ENCODE measurements at regions not wholly inside any gene's neighbourhood (a gene's known extent, or its start where the extent isn't known, plus 50 kb on each side); places are given as distances from the start of the nearest gene placed in this dataset.

GRCh38 chr9:14441115-14441514, 127.2 kb upstream of the NFIB start:
- Histone ChIP-seq H3K4me2 (no peak overlapping the region), H3K36me3 (ENCODE audit: insufficient read depth) (no peaks in the 10 kb centered on the region)

GRCh38 chr9:14440062-14440461, 126.1 kb upstream of the NFIB start:
- no peaks in the 10 kb centered on the region for H3K79me2 ChIP-seq (ENCODE audit: insufficient read depth, low read depth)
- H3K4me2 ChIP-seq, result no peak overlapping the region
- H3K27me3 ChIP-seq (ENCODE audit: insufficient read depth, low read depth), result no peaks in the 10 kb centered on the region
- TF ChIP-seq CTCF (conservative IDR thresholded peaks at IDR 0.05; ENCODE audit: low read depth, low read length), result no peak
- no peak overlapping the region for H2AFZ ChIP-seq (ENCODE audit: low read depth)
- no peaks in the 10 kb centered on the region for H3K36me3 ChIP-seq (ENCODE audit: insufficient read depth)
- H3K4me3 ChIP-seq (IDR thresholded peaks at IDR 0.05; ENCODE audit: insufficient read depth, low read depth, low read length), result no peak overlapping the region
- no peaks in the 10 kb centered on the region for H3K4me1 ChIP-seq (ENCODE audit: low read depth, poor library complexity, severe bottlenecking)
- H4K20me1 ChIP-seq (ENCODE audit: insufficient read depth), result no peaks in the 10 kb centered on the region
- H3K9ac ChIP-seq, result no peak overlapping the region
- H3K27ac ChIP-seq, result no peak overlapping the region

More at GRCh38 chr9:14441115-14441514, 127.2 kb upstream of the NFIB start:
- Histone ChIP-seq H3K27ac (no peak overlapping the region), H3K4me3 (IDR thresholded peaks at IDR 0.05; ENCODE audit: insufficient read depth, low read depth, low read length) (no peak overlapping the region), H3K79me2 (ENCODE audit: insufficient read depth, low read depth) (no peaks in the 10 kb centered on the region), H4K20me1 (ENCODE audit: insufficient read depth) (no peaks in the 10 kb centered on the region), H3K9ac (no peak overlapping the region), H3K27me3 (ENCODE audit: insufficient read depth, low read depth) (no peaks in the 10 kb centered on the region), H3K4me1 (ENCODE audit: low read depth, poor library complexity, severe bottlenecking) (no peaks in the 10 kb centered on the region), H2AFZ (ENCODE audit: low read depth) (no peak overlapping the region)
- no peak for TF ChIP-seq CTCF (conservative IDR thresholded peaks at IDR 0.05; ENCODE audit: low read depth, low read length)

- no peaks in the 10 kb centered on the region for H3K79me2 ChIP-seq (ENCODE audit: insufficient read depth, low read depth)
- H3K9ac ChIP-seq, result no peak overlapping the region
- H3K27me3 ChIP-seq (ENCODE audit: insufficient read depth, low read depth), result no peaks in the 10 kb centered on the region
- no peaks in the 10 kb centered on the region for H3K4me1 ChIP-seq (ENCODE audit: low read depth, poor library complexity, severe bottlenecking)
- no peaks in the 10 kb centered on the region for H3K36me3 ChIP-seq (ENCODE audit: insufficient read depth)
- no peak overlapping the region for H2AFZ ChIP-seq (ENCODE audit: low read depth)
- no peak overlapping the region for H3K4me3 ChIP-seq (IDR thresholded peaks at IDR 0.05; ENCODE audit: insufficient read depth, low read depth, low read length)
- no peak overlapping the region for H3K27ac ChIP-seq
- no peak for TF ChIP-seq CTCF (conservative IDR thresholded peaks at IDR 0.05; ENCODE audit: low read depth, low read length)
- no peak overlapping the region for H3K4me2 ChIP-seq
- no peaks in the 10 kb centered on the region for H4K20me1 ChIP-seq (ENCODE audit: insufficient read depth)
Measured at GRCh38 chr9:14439555-14439954, 125.6 kb upstream of the NFIB start.

GRCh38 chr9:14438232-14439021, 124.5 kb upstream of the NFIB start:
- no peak overlapping the region for H2AFZ ChIP-seq (ENCODE audit: low read depth)
- H3K4me2 ChIP-seq, result no peak overlapping the region
- H3K36me3 ChIP-seq (ENCODE audit: insufficient read depth), result no peaks in the 10 kb centered on the region
- H3K4me3 ChIP-seq (IDR thresholded peaks at IDR 0.05; ENCODE audit: insufficient read depth, low read depth, low read length), result no peak overlapping the region
- H3K9ac ChIP-seq, result no peak overlapping the region
- no peaks in the 10 kb centered on the region for H3K79me2 ChIP-seq (ENCODE audit: insufficient read depth, low read depth)
- no peaks in the 10 kb centered on the region for H3K27me3 ChIP-seq (ENCODE audit: insufficient read depth, low read depth)
- no peaks in the 10 kb centered on the region for H4K20me1 ChIP-seq (ENCODE audit: insufficient read depth)
- no peaks in the 10 kb centered on the region for H3K4me1 ChIP-seq (ENCODE audit: low read depth, poor library complexity, severe bottlenecking)
- no peak overlapping the region for H3K27ac ChIP-seq
- no peak for TF ChIP-seq CTCF (conservative IDR thresholded peaks at IDR 0.05; ENCODE audit: low read depth, low read length)
